HG03060 (cell line): ENCODE measurements at regions not wholly inside any gene's neighbourhood (a gene's known extent, or its start where the extent isn't known, plus 50 kb on each side); places are given as distances from the start of the nearest gene placed in this dataset.
"Not testable (repeated sequence)": the region's sequence is repeated elsewhere in the genome, so short reads cannot be mapped to it uniquely, and the experiment has no call there.

Source experiments
- ATAC-seq: cut with Tn5 transposase; IDR thresholded peaks from one replicate; pipeline ENCODE4 v1.9.1; 2021; ENCODE audit warnings: low read depth, moderate number of reproducible peaks; ENCODE audit not compliant: unreplicated experiment

DNA sequence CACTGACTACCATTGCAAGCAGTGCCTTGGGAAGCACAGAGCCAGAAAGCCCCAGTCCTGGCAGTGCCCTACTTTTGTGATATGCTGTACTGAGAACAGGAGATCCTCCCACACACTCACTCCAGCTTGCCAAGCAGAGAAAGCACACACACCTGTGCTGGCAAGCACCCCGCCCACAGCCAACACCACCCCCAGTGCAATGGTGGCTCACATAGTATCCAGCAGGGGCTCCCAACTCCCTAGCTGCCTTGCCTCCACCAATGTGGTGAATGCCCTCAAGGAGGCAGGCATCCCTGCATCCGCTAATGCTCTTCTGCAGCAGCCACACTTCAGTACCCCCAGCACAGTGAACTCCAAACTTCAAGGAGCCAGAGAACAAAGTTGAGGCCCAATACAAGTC lies 1655.8 kb downstream of the SUCLG1 start:
- ATAC-seq, result no peak

GRCh38 chr2:82797469-82797868 lies 1661.6 kb downstream of the SUCLG1 start:
- no peak for ATAC-seq

- no peak for ATAC-seq
These were observed 1662.9 kb downstream of the SUCLG1 start for GRCh38 chr2:82796132-82796531.

GRCh38 chr2:82795446-82795845 lies 1663.6 kb downstream of the SUCLG1 start:
- ATAC-seq, result no peak

- no peak for ATAC-seq
These were observed 1665.2 kb downstream of the SUCLG1 start for GRCh38 chr2:82793711-82794435.

GRCh38 chr2:82792316-82792715 lies 1666.8 kb downstream of the SUCLG1 start:
- no peak for ATAC-seq

- no peak for ATAC-seq
These were observed 1668.7 kb downstream of the SUCLG1 start for GRCh38 chr2:82790206-82791021.

DNA sequence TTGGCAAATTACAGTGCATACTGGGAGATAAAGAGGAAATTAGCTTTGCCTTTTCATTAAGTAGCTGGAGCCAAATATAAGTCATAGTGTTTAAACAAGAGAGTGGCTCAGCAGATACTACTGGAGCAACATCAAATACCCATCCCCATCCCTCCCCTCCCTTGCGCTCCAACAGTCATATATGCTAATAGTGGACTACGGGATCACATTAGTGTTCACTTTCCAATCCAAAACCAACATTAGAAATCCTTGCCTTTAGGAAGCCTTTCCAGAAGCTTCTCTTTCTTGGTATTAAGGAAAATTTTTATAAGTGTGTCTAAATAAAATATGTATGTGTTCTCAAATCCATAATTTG lies 1669.3 kb downstream of the SUCLG1 start:
- ATAC-seq, result no peak

DNA sequence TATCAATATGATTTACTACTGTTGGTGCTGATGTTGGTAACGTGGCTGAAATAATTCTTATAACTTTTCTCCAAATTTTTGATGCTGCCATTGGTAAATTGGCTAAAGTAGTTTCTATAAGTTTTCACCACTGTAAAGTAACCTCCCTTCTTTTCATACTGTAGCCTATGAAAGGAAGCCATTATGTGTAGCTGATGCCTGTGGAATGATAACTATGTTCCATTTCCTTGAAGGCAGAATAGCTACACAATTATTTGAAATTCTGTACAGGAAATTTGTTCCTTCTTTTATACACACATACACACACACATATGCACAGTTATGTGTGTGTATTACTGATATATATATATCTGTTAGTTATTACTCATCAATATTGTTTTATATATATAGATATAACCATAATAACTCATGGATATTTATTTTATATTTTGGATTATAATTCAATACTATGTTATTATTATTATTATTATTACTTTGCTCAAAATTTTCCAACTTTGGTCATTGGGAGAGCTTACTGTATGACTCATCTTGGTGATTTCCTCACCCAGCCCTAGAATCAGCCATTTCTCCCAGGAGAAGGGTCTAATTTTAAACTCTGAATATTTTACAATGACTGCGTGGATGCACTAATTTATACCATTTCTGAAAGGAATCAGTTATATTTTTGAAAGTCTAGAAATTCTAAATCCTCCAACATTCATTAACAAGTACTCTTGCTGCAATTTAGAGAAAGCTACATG lies 1677.7 kb downstream of the SUCLG1 start:
- no peak for ATAC-seq

DNA sequence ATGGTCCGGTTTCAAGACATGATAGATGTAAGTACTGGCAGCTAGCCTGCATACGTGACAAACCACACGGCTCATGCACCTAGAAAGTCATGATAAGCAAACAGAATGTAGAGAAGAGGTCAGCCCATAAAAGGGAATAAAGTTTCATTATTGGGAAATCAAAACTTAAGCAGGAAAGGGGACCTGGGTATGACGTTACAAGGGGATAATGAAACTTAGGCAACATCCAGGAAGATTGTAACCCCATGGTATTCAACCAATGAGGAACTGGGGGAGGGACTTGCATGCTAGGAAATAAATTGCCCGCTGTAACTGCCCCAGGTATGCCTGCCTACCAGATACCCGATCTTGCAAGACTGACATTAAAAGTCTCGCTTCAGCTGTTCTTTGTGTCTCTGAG lies 1679.0 kb downstream of the SUCLG1 start:
- ATAC-seq, result no peak

DNA sequence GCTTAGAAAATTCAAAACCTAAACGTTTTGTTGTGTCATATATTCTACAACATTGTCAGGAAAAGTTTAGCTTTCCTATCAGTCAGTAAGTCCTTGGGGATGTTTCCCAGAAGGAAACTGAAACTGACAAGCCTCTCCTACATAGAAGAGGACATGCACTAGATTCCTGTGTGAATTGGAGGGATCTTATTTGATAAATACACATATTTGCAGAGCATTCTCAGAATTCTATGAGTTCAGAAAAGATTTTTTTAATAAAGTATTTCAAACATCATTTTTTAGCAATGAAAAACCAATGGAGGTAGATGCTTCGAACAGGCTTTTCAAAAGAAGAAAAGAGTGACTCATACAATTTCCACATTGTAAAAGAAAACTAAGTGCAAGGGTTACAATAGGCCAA lies 1706.7 kb downstream of the SUCLG1 start:
- no peak for ATAC-seq

- no peak for ATAC-seq
These were observed 1710.4 kb downstream of the SUCLG1 start for GRCh38 chr2:82748653-82749052.

- no peak for ATAC-seq
These were observed 1718.6 kb downstream of the SUCLG1 start for GRCh38 chr2:82740527-82740926.

- ATAC-seq, result not testable (repeated sequence)
These were observed 1721.1 kb downstream of the SUCLG1 start for GRCh38 chr2:82737965-82738364.

- ATAC-seq, result no peak
These were observed 1723.7 kb downstream of the SUCLG1 start for GRCh38 chr2:82735336-82735735.

GRCh38 chr2:82731824-82732223 lies 1727.3 kb downstream of the SUCLG1 start:
- ATAC-seq, result no peak

DNA sequence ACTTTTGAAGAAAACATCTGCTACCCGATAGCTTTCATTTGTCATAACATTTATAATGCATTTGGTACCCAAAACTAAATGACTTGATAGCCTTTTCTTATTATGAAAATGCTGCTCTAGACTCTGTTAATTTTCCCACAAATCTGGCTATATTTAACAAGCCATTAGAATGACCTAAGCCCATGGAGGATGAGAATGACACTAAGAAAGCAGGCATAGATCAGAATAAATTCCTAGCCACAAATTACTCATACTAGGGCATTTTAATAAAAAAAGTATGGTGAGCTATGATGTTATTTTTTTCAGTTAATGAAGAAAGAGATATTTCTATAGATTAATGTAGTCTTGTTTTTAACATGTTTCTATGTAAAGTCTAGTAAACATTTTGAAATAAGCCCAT lies 1728.3 kb downstream of the SUCLG1 start:
- ATAC-seq, result no peak

DNA sequence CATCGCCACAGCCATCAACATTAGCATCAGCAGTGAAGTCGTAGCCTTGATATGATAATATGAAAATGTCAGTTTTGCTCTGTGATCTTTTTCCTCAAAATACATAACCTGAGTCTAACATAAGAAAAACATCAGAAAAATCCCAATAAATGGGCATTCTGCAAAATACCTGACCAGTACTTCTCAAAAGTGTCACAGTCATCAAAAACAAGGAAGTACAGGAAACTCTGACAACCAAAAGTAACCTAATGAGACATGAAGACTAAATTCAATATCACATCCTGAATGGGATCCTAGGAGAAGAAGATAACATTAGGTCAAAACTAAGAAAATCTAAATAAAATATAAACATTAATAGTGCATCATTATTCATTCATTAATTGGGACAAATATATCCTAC lies 1731.0 kb downstream of the SUCLG1 start:
- no peak for ATAC-seq

GRCh38 chr2:82708681-82709080 lies 1750.4 kb downstream of the SUCLG1 start:
- no peak for ATAC-seq

- ATAC-seq, result no peak
These were observed 1761.8 kb downstream of the SUCLG1 start for GRCh38 chr2:82697231-82697630.

- ATAC-seq, result no peak
These were observed 1764.6 kb downstream of the SUCLG1 start for GRCh38 chr2:82694431-82694830.
